GM19023 (cell line): ENCODE measurements at regions not wholly inside any gene's neighbourhood (a gene's known extent, or its start where the extent isn't known, plus 50 kb on each side); places are given as distances from the start of the nearest gene placed in this dataset.

ENCODE experiments used
- ATAC-seq: cut with Tn5 transposase; IDR thresholded peaks from one replicate; pipeline ENCODE4 v1.9.1; 2021; ENCODE audit warnings: mild to moderate bottlenecking, moderate library complexity; ENCODE audit not compliant: unreplicated experiment

- no peak for ATAC-seq
Observed at GRCh38 chr4:125155251-125155650, 159.5 kb upstream of the FAT4 start.

GRCh38 chr4:125140966-125141495, 173.7 kb upstream of the FAT4 start:
- no peak for ATAC-seq

GRCh38 chr4:125135652-125136051, 179.1 kb upstream of the FAT4 start:
- no peak for ATAC-seq

- no peak for ATAC-seq
Observed at GRCh38 chr4:125132729-125133128, 182.0 kb upstream of the FAT4 start.

- no peak for ATAC-seq
Observed at GRCh38 chr4:125131891-125132680, 182.7 kb upstream of the FAT4 start.

- ATAC-seq: no peak
Observed at GRCh38 chr4:125125276-125125675, 189.5 kb upstream of the FAT4 start.

GRCh38 chr4:125123570-125124109, 191.1 kb upstream of the FAT4 start:
- ATAC-seq: no peak

GRCh38 chr4:125121581-125121980, 193.2 kb upstream of the FAT4 start:
- no peak for ATAC-seq

- ATAC-seq: no peak
Observed at GRCh38 chr4:125116431-125116830, 198.3 kb upstream of the FAT4 start.

GRCh38 chr4:125115941-125116340, 198.8 kb upstream of the FAT4 start:
- no peak for ATAC-seq

- ATAC-seq: no peak
Observed at GRCh38 chr4:125115476-125115875, 199.3 kb upstream of the FAT4 start.

GRCh38 chr4:125112536-125112935, 202.2 kb upstream of the FAT4 start:
- no peak for ATAC-seq

- ATAC-seq: no peak
Observed at GRCh38 chr4:125111323-125111722, 203.4 kb upstream of the FAT4 start.

GRCh38 chr4:125105561-125105960, 209.2 kb upstream of the FAT4 start:
- no peak for ATAC-seq

- ATAC-seq: no peak
Observed at GRCh38 chr4:125104616-125105015, 210.1 kb upstream of the FAT4 start.

- ATAC-seq: no peak
Observed at GRCh38 chr4:125101719-125102118, 213.0 kb upstream of the FAT4 start.

GRCh38 chr4:125097729-125098128, 217.0 kb upstream of the FAT4 start:
- ATAC-seq: no peak

- no peak for ATAC-seq
Observed at GRCh38 chr4:125096662-125097061, 218.1 kb upstream of the FAT4 start.

GRCh38 chr4:125091541-125091940, 223.2 kb upstream of the FAT4 start:
- ATAC-seq: no peak

GRCh38 chr4:125091101-125091500, 223.7 kb upstream of the FAT4 start:
- ATAC-seq: no peak

- ATAC-seq: no peak
Observed at GRCh38 chr4:125084608-125085007, 230.1 kb upstream of the FAT4 start.

GRCh38 chr4:125082729-125083417, 231.9 kb upstream of the FAT4 start:
- no peak for ATAC-seq
